ENCODE measurements at regions not wholly inside any gene's neighbourhood (a gene's known extent, or its start where the extent isn't known, plus 50 kb on each side); places are given as distances from the start of the nearest gene placed in this dataset.
"Not testable (repeated sequence)": the region's sequence is repeated elsewhere in the genome, so short reads cannot be mapped to it uniquely, and the experiment has no call there.

- no peak for DNase-seq
These were observed 110.0 kb upstream of the VANGL1 start for GRCh38 chr1:115531631-115532264.

DNA sequence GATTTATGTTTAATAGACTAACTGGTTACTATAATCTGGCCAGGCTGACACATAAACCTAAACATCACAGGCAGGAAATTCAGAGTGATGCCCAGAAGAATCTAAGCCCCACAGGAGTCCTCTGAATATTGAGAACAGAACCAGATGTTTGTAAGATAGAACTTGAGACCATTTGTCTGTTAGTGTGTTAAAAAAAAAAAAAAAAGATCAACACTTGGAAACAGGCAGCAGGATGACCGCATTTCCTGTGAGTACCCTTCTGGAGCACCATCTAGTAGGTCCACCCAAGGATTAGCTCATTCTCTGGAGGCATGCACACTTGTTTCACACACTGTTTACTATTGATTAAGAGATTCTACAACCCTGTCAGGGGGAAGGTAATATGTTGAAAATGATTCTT is 111.4 kb upstream of the VANGL1 start:
- no peak for DNase-seq

DNA sequence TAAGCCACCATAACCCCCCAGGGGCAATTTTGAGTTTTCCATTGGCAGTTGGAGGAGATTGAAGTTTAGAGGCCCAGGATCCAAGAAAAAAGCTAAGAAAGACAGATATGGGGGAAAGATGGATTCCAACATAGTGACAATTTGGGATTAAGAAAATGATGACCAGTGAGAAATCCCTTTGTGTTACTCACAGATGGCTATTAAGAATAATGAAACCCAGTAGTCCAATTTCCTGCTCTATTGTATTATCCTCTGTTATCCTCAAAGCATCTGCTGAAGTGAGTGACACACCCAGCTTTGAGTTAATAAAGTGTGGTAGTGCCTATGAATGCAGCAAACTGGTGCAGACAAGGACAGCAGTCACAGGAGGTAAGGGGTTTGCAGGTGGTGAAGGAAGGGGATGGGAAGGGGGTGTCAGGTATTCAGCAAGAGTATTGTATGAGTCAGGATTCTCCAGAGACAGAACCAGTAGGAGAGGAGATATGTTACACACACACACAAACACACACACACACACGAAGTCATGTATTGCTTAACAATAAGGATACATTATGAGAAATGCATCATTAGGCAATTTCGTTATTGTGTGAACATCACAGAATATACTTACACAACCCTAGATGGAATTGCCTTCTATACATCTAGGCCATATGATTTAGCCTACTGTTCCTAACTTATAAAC is 112.4 kb upstream of the VANGL1 start:
- no peak for DNase-seq

DNA sequence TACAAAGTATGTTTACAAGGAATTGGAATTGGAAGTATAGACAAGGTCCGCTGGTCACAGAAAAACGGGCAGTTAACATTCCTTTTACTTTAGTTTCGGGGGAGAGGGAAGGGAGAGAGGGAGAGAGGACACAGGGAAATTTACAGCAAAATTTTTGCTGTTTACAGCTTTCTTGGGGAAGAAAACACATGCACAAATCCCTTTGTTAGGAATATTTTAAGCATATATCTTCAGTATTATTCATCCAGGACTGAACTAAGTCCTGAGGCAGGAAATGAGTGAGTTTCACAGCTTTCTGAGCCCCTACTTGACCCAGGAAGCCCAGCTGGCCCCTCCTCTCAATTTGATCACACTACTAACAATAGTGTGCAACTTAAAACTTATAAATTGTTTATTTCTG is 113.4 kb upstream of the VANGL1 start:
- not testable (repeated sequence) for DNase-seq

GRCh38 chr1:115527746-115528145 is 114.0 kb upstream of the VANGL1 start:
- DNase-seq, result no peak

- DNase-seq, result no peak
These were observed 114.9 kb upstream of the VANGL1 start for GRCh38 chr1:115526900-115527299.

DNA sequence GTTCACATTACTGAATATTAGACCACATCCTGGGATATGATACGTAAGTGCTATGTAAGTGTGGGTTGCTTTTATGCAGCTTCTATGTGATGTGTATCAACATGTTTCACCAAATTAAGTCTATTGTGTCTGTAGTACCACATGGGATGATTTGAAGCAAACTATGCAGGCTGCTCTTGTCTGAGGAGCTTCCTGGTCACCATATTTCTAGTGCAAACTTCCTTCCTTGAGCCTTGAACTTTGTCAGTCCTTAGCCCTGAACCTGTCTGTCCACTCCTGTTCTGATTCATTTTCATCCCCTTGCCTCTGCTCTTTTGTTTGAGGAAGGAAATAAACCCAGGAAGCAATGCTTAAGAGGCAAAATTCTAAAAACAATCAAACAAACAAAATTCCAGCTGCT is 117.5 kb upstream of the VANGL1 start:
- DNase-seq, result no peak

DNA sequence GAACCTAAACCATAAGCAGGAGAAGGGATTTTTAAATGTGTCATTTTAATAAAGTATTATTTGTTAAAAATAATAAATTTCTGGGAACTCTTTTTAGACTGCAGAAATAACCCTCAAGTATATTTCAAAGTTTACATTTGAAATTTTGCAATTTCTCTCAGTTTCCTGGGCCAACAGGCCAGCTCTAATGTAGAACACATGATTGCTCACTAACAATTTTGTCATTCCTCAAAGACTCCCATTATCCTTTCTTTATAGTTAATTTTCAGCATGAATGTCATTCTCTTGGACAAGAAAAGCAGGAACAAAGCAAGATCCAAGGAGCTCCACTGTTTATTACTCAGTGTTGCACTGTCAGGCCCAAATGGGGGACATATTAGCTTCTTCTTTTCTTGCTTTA is 119.4 kb upstream of the VANGL1 start:
- DNase-seq, result no peak

- DNase-seq, result no peak
These were observed 126.5 kb upstream of the VANGL1 start for GRCh38 chr1:115515270-115515669.

DNA sequence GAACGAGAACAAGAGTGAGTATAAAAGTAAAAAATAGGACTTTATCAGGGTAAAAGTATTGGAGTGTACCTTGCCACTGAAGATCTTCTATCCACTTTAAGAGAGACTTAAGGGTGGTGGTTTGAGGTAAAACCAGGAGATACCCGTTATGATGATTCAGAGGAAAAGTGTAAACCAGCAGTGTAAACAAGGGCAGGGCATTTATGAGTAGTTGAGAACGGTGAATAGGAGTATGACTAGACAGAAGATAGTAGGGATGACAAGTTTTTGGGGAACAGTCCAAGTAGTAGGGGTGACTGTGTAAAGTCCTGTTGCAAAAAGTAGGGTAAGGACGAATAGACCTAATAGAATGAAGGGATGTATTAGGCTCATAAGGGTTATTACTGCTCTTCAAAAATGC is 131.5 kb upstream of the VANGL1 start:
- not testable (repeated sequence) for DNase-seq

GRCh38 chr1:115507901-115508300 is 133.9 kb upstream of the VANGL1 start:
- DNase-seq, result no peak

- DNase-seq, result no peak
These were observed 134.7 kb upstream of the VANGL1 start for GRCh38 chr1:115506924-115507589.

- no peak for DNase-seq
These were observed 135.3 kb upstream of the VANGL1 start for GRCh38 chr1:115506518-115506917.

- DNase-seq, result no peak
These were observed 136.6 kb upstream of the VANGL1 start for GRCh38 chr1:115505148-115505571.

DNA sequence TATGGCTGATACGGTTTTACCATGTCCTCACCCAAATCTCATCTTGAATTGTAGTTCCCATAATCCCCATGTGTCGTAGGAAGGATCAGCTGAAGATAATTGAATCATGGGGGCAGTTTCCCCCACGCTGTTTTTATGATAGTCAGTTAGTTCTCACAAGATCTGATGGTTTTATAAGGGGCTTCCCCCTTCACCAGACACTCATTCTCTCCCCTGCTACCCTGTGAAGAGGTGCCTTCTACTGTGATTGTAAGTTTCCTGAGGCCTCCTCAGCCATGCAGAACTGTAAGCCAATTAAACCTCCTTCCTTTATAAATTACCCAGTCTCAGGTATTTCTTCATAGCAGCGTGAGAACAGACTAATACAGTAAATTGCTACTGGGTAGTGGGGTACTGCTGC is 139.6 kb upstream of the VANGL1 start:
- not testable (repeated sequence) for DNase-seq

GRCh38 chr1:115501476-115501875 is 140.3 kb upstream of the VANGL1 start:
- DNase-seq, result no peak

- no peak for DNase-seq
These were observed 142.5 kb upstream of the VANGL1 start for GRCh38 chr1:115499253-115499652.

DNA sequence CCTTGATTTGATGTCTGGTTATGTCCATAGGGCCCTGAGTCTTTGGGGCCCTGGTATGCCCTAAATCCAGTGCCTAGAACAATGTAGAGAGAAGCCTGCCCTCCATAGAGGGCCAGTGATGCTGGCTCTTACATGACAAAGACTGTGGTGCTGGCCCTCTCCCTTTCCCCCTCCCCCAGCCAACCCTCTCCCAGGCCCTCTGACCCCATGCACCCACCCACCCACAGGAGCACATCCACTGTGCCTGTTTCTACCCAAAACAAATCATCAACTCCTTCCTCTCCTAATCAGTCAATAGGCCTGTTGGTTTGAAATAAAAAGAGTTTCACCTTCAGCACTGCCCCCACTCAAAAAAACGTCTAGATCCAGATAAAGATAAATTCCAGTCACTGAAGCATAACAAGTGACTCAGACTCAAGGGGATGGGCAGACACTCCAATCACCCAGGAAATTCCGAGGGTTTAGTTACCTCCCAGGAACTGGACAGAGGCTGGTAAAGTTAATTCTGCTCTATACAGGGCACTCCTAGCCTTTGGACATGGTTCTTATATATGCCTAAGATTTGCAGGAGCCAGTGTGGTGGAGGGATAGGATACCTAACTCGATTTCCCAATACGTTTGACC is 144.8 kb upstream of the VANGL1 start:
- no peak for DNase-seq

DNA sequence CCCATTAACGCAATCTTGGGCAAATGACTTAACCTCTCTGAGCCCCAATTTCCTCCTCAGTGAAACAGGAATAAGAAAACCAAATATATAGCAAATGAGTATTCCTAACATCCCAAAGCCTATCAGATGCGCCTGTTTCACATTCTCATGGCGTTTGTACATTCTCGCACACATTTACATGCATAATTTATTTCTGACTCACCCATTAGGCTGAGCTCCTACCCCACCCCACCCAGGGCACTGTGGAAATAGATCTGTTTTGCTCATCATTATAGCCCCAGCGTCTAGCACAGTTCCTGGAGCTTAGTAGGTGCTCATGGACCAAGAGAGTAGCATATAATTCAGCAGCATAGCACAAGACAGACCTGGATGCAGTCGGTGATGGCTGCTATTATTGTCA is 146.1 kb upstream of the VANGL1 start:
- no peak for DNase-seq

DNA sequence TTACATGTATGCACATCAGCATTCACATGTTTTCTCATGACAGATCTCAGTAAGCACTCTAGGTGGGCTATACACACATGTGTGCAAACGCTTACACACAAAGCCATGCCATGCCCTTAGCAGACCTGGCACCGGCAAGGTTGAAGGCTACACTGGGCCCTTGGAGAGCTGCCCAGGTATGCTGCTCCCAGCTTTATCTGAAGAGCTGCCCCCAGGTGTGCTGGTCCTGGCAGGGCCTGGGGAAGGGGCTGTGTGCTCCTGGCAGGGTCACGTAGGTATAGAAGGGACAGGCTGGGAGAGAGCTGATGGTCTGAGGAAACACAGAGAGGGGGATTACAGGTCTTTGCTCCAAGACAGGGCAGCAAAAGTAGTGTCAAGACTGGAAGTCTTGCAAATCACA is 146.7 kb upstream of the VANGL1 start:
- DNase-seq, result no peak

GRCh38 chr1:115493834-115494233 is 147.9 kb upstream of the VANGL1 start:
- no peak for DNase-seq

DNA sequence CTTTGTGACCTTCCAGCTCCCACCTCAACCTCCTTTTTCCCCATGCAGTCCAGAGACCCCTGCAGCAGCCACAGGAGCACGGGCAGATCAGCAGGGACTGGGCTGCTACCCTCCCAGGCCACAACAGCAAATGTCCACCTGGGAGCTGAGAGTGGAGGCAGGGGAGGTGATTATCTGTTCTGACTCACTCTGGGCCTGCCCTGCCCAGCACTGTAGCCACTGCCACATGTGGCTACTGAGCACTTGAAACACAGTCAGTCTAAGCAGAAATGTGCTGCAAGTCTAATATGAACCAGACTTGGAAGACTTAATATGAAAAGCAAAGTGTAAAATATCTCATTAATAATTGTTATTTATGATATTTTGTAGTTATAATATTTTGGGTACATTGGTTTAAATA is 148.9 kb upstream of the VANGL1 start:
- no peak for DNase-seq

GRCh38 chr1:115492019-115492595 is 149.7 kb upstream of the VANGL1 start:
- no peak for DNase-seq
